Gastrocnemius medialis (tissue), 4 donors: ENCODE measurements at regions not wholly inside any gene's neighbourhood (a gene's known extent, or its start where the extent isn't known, plus 50 kb on each side); places are given as distances from the start of the nearest gene placed in this dataset.
A peak's percentile ranks its signal among the peaks of the same experiment; 100 is the strongest.

Experiments used
- ATAC-seq, 2 donors: fragments of 150-250 bp; one replicate each; pipeline ENCODE4 v1.9.1; 2016
- DNase-seq, 2 donors: peaks; one replicate each; pipeline ENCODE4 v3.0.0-alpha.2; 2019
- H3K27ac ChIP-seq, 4 donors: fragments of 200-600 bp; sonication (generic); 1 replicate in 1 of 4; 2 replicates in 3 of 4; pipeline ENCODE4 v1.5.1; 2016 to 2018; ENCODE audit warnings: mild to moderate bottlenecking in 2 of 4, moderate library complexity in 1 of 4
- H3K27me3 ChIP-seq, 3 donors: fragments of 200-600 bp; sonication (generic) in 2 of 3; 1 replicate in 1 of 3; 2 replicates in 2 of 3; pipeline versions ENCODE4 v1.5.1 to v1.6.0; 2016 to 2019; ENCODE audit warnings: mild to moderate bottlenecking in 1 of 3, moderate library complexity in 1 of 3
- H3K36me3 ChIP-seq, 2 donors: fragments of 200-600 bp; sonication (generic) in 1 of 2; one replicate each; pipeline ENCODE4 v1.5.1; 2017 to 2018
- H3K4me1 ChIP-seq, 2 donors: fragments of 200-600 bp; sonication (generic) in 1 of 2; one replicate each; pipeline ENCODE4 v1.5.1; 2016 to 2017; ENCODE audit warnings: mild to moderate bottlenecking in 2 of 2
- H3K4me3 ChIP-seq, 4 donors: fragments of 200-600 bp; sonication (generic) in 3 of 4; 1 replicate in 1 of 4; 2 replicates in 3 of 4; pipeline ENCODE4 v1.5.1; 2016 to 2019; ENCODE audit warnings: mild to moderate bottlenecking in 2 of 4
- H3K9me3 ChIP-seq, 3 donors: fragments of 200-600 bp; sonication (generic) in 2 of 3; 1 replicate in 1 of 3; 2 replicates in 2 of 3; pipeline ENCODE4 v1.5.1; 2016 to 2019
- POLR2A ChIP-seq, 2 donors: fragments of 450-650 bp; IDR thresholded peaks; one replicate each; pipeline ENCODE4 v1.6.1; 2017; ENCODE audit warnings: antibody characterized with exemption in 2 of 2, mild to moderate bottlenecking in 2 of 2, moderate library complexity in 2 of 2
- in situ Hi-C, 4 donors: fragments of 200-750 bp; cut with MboI; loops; one replicate each; pipeline versions ENCODE4 v1.15.0 to v1.8.0; 2017; ENCODE audit warnings: low sequenced_read_pairs in 4 of 4
- intact Hi-C: fragments of 100-400 bp; cut with DNase I; formaldehyde crosslinking; loops from one replicate; pipeline ENCODE4 v1.15.1; 2023; ENCODE audit warnings: low total_unique reads
- TF ChIP-seq, protein P1 (sequence below), 5 experiments: fragments of 450-650 bp in 3 of 5; fragments of 200-600 bp in 2 of 5; sonication (generic) in 2 of 5; IDR thresholded peaks in 4 of 5; conservative IDR thresholded peaks in 1 of 5; 1 replicate in 4 of 5; 2 replicates in 1 of 5; pipeline ENCODE4 v1.5.1; 2016 to 2019; ENCODE audit warnings: antibody characterized with exemption in 5 of 5, mild to moderate bottlenecking in 3 of 5, moderate library complexity in 3 of 5

DNA sequence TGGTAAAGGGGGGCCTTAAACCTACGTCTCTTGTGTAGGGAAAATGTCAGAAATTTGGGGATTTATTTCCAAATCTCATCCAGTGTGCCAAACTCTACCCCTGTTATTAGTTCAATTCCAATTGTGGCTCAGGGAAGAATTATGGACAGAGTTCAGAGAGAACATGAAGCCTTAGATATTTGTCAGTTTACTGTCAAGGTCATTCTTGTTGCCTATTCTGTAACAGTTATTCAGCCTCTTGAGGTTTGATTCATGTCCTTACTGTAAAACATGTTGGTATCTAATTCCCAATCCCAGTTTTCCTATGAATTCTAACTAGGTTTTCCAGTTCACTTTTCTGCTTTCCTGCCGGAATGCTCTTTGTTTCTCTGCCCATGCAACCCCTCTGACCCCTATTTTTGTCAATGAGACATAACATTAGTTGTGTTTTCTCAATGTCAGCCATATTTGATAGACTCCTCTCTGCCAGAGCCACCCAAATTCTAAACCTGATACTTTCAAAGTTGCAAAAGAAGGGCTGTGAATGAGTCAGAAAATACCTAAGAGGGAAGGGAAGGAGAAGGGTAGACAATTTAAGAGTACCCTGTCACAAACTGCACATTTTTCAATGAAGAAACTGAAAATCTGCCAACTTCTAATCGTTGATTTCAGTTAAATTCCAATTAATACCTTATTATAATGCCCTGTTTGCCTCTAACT lies 52.4 kb downstream of the ATOSA start:
- intact Hi-C loops, result loop anchor here (10.0 kb wide), 2 partner anchors 48 to 372 kb away; partner anchors contain the start of gene ATOSA
- ATAC-seq, result peak; percentile 67 to 81
- H3K36me3 ChIP-seq, result peaks cover 0 to 43% of the 10 kb centered on the region in 2 donors

GRCh38 chr15:52624262-52624661 lies 54.9 kb downstream of the ATOSA start:
- no peak for DNase-seq
- H3K27ac ChIP-seq, result peak overlapping the region; percentile 52 to 80 (median 66)
- H3K36me3 ChIP-seq, result peaks cover 0 to 35% of the 10 kb centered on the region in 2 donors
- intact Hi-C loops (loop anchor here (10.0 kb wide), 2 partner anchors 51 to 369 kb away; partner anchors contain the start of gene ATOSA), in situ Hi-C loops (loop anchor here in 2 of 4 donors (25.0 kb wide), 1 partner anchor 113 kb away; no protein-coding TSS in a partner anchor)
- ATAC-seq, result no peak
- no peak overlapping the region for H3K4me3 ChIP-seq
- H3K4me1 ChIP-seq, result peaks cover 33 to 77% of the 10 kb centered on the region in 2 donors
- TF ChIP-seq, protein P1, sequence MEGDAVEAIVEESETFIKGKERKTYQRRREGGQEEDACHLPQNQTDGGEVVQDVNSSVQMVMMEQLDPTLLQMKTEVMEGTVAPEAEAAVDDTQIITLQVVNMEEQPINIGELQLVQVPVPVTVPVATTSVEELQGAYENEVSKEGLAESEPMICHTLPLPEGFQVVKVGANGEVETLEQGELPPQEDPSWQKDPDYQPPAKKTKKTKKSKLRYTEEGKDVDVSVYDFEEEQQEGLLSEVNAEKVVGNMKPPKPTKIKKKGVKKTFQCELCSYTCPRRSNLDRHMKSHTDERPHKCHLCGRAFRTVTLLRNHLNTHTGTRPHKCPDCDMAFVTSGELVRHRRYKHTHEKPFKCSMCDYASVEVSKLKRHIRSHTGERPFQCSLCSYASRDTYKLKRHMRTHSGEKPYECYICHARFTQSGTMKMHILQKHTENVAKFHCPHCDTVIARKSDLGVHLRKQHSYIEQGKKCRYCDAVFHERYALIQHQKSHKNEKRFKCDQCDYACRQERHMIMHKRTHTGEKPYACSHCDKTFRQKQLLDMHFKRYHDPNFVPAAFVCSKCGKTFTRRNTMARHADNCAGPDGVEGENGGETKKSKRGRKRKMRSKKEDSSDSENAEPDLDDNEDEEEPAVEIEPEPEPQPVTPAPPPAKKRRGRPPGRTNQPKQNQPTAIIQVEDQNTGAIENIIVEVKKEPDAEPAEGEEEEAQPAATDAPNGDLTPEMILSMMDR (IDR thresholded peaks at IDR 0.05 in 4 of 5, conservative IDR thresholded peaks at IDR 0.05 in 1 of 5), result no peak
- no peak for TF ChIP-seq POLR2A (IDR thresholded peaks at IDR 0.05)
- H3K9me3 ChIP-seq, result no peaks in the 10 kb centered on the region
- H3K27me3 ChIP-seq, result no peaks in the 10 kb centered on the region

More for the DNA sequence above, 52.4 kb downstream of the ATOSA start:
- Histone ChIP-seq H3K4me3 (no peak overlapping the region), H3K9me3 (no peaks in the 10 kb centered on the region), H3K27me3 (no peaks in the 10 kb centered on the region), H3K27ac (peak overlapping the region; percentile 29 to 80 (median 66)), H3K4me1 (peaks cover 41 to 91% of the 10 kb centered on the region in 2 donors)
- TF ChIP-seq POLR2A (IDR thresholded peaks at IDR 0.05), result no peak
- TF ChIP-seq, protein P1 (IDR thresholded peaks at IDR 0.05 in 4 of 5, conservative IDR thresholded peaks at IDR 0.05 in 1 of 5), result no peak
- no peak for DNase-seq
- in situ Hi-C loops, result no loop called here

DNA sequence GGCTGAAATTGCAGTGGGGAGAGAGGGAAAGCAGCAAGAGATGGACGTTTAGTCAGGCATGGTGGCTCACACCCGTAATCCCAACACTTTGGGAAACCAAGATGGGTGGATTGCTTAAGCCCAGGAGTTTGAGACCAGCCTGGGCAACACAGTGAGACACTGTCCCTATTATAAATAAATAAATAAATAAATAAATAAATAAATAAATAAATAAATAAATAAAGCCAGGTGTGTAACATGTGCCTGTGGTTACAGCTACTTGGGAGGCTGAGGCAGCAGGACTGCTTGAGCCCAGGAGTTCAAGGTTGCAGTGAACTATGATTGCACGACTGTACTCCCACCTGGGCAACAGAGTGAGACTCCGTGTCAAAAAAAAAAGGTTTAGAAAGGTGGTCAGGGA lies 54.0 kb upstream of the ARPP19 start:
- intact Hi-C loops, result loop anchor here (10.0 kb wide), 2 partner anchors 52 to 368 kb away; partner anchors contain the start of gene ATOSA

DNA sequence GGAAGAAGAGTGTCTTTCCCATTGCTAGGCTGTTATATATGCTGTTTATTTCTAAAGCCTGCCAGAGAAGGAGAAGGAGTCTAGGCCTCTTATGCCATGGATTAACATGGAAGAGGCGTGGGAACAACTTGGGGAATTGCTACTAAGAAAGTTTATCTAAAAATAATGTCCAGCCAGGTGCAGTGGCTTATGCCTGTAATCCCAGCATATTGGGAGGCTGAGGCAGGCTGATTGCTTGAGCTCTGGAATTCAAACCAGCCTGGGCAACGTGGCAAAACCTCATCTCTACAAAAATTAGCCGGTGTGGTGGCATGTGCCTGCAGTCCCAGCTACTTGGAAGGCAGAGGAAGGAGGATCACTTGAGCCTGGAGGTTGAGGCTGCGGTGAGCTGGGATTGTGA lies 51.7 kb upstream of the ARPP19 start:
- no peaks in the 10 kb centered on the region for H3K9me3 ChIP-seq
- H3K27me3 ChIP-seq, result no peaks in the 10 kb centered on the region
- peaks cover 2 to 58% of the 10 kb centered on the region in 2 donors for H3K36me3 ChIP-seq
- no peak for DNase-seq
- intact Hi-C loops, result loop anchor here (10.0 kb wide), 2 partner anchors 54 to 366 kb away; partner anchors contain the start of gene ATOSA
- in situ Hi-C loops, result loop anchor here in 2 of 4 donors (25.0 kb wide), 1 partner anchor 117 kb away; no protein-coding TSS in a partner anchor
- ATAC-seq, result no peak
- TF ChIP-seq POLR2A (IDR thresholded peaks at IDR 0.05), result no peak
- TF ChIP-seq, protein P1 (IDR thresholded peaks at IDR 0.05 in 4 of 5, conservative IDR thresholded peaks at IDR 0.05 in 1 of 5), result no peak
- no peak overlapping the region for H3K4me3 ChIP-seq
- H3K27ac ChIP-seq, result peak overlapping the region in 2 of 4 donors; percentile 9 to 80
- peaks cover 5 to 55% of the 10 kb centered on the region in 2 donors for H3K4me1 ChIP-seq

More for the DNA sequence above, 54.0 kb upstream of the ARPP19 start:
- in situ Hi-C loops, result loop anchor here in 2 of 4 donors (25.0 kb wide), 1 partner anchor 115 kb away; no protein-coding TSS in a partner anchor
- TF ChIP-seq POLR2A (IDR thresholded peaks at IDR 0.05), result no peak
- TF ChIP-seq, protein P1 (IDR thresholded peaks at IDR 0.05 in 4 of 5, conservative IDR thresholded peaks at IDR 0.05 in 1 of 5), result no peak
- DNase-seq, result no peak
- Histone ChIP-seq H3K27me3 (no peaks in the 10 kb centered on the region), H3K4me3 (no peak overlapping the region), H3K4me1 (peaks cover 20 to 77% of the 10 kb centered on the region in 2 donors), H3K27ac (peak overlapping the region; percentile 63 to 80 (median 66)), H3K9me3 (no peaks in the 10 kb centered on the region), H3K36me3 (peaks cover 2 to 45% of the 10 kb centered on the region in 2 donors)
- peak; percentile 12 to 13 for ATAC-seq
